Endothelial cell of umbilical vein (primary cell): ENCODE measurements at regions not wholly inside any gene's neighbourhood (a gene's known extent, or its start where the extent isn't known, plus 50 kb on each side); places are given as distances from the start of the nearest gene placed in this dataset.

Experiments used
- BruUV-seq: library from RNA; stranded (reverse); fragments of 400-500 nt; replicated peaks from 2 replicates; lab custom pipeline; 2021; lab: Mats Ljungman, UMichigan
- CTCF ChIA-PET: fragments of 300-600, 350-600 bp; sonication (Branson Sonifier 250); formaldehyde crosslinking; loops from one replicate; lab custom pipeline; 2021; ENCODE audit warnings: antibody characterized with exemption, inconsistent platforms; lab: Charles Lee
- POLR2A ChIA-PET: fragments of 300-600, 350-600 bp; sonication (Branson Sonifier 250); formaldehyde crosslinking; loops from one replicate; lab custom pipeline; 2021; ENCODE audit warnings: antibody characterized with exemption, inconsistent platforms; lab: Charles Lee
- DNase-seq: peaks from one replicate; pipeline ENCODE4 v3.0.0-alpha.2; 2011; ENCODE audit warnings: low read depth, low spot score
- FAIRE-seq: peaks from 2 replicates; lab custom pipeline; 2011; peaks lifted over from hg19 to GRCh38; lab: Jason Lieb, UNC
- H2AFZ ChIP-seq: 2 replicates; pipeline ENCODE4 v1.6.0; 2012; ENCODE audit warnings: low read depth, low read length, control low read depth, inconsistent platforms
- H3K27ac ChIP-seq: 2 replicates; pipeline ENCODE4 v1.5.1; 2011; ENCODE audit warnings: low read depth, mild to moderate bottlenecking, control low read depth, low read length, moderate library complexity; ENCODE audit not compliant: insufficient read depth
- H3K27me3 ChIP-seq, 2 experiments: 2 replicates each; pipeline versions ENCODE4 v1.6.0 to v1.6.1; 2011; ENCODE audit warnings: low read length in 2 of 2, mixed read lengths in 1 of 2; ENCODE audit not compliant: control insufficient read depth in 2 of 2, insufficient read depth in 2 of 2
- H3K36me3 ChIP-seq, 2 experiments: 2 replicates in 1 of 2; 3 replicates in 1 of 2; pipeline ENCODE4 v1.5.1; 2011; ENCODE audit warnings: low read length in 2 of 2, mild to moderate bottlenecking in 1 of 2, moderate library complexity in 1 of 2; ENCODE audit not compliant: control insufficient read depth in 2 of 2, insufficient read depth in 2 of 2; ENCODE audit errors: extremely low read depth in 1 of 2
- H3K4me1 ChIP-seq: 3 replicates; pipeline ENCODE4 v1.5.1; 2011; ENCODE audit warnings: mild to moderate bottlenecking, low read length; ENCODE audit not compliant: control insufficient read depth, insufficient read depth; ENCODE audit errors: extremely low read depth
- H3K4me2 ChIP-seq: 2 replicates; pipeline ENCODE4 v1.6.1; 2011; ENCODE audit warnings: low read length, control low read depth, mixed read lengths; ENCODE audit not compliant: insufficient read depth
- H3K4me3 ChIP-seq, 3 experiments: fragments of 200-600 bp in 1 of 3; sonication (generic), shearing (Covaris generic) in 1 of 3; replicated peaks in 1 of 3; 2 replicates each; pipeline ENCODE4 v1.5.1; 2011 to 2016; ENCODE audit warnings: control low read depth in 3 of 3, low read length in 3 of 3, mild to moderate bottlenecking in 2 of 3, inconsistent platforms in 1 of 3, low read depth in 1 of 3, moderate library complexity in 1 of 3; ENCODE audit not compliant: insufficient read depth in 1 of 3
- H3K79me2 ChIP-seq: 2 replicates; pipeline ENCODE4 v1.6.0; 2012; ENCODE audit warnings: low read length, inconsistent platforms; ENCODE audit not compliant: control insufficient read depth, insufficient read depth
- H3K9ac ChIP-seq: replicated peaks from 2 replicates; pipeline ENCODE3; 2011; ENCODE audit warnings: low read length, control low read depth; ENCODE audit not compliant: insufficient read depth; ENCODE audit errors: extremely low read depth
- H3K9me1 ChIP-seq: replicated peaks from 3 replicates; pipeline ENCODE4 v1.6.0; 2011; ENCODE audit warnings: mild to moderate bottlenecking, low read length; ENCODE audit not compliant: control insufficient read depth, insufficient read depth; ENCODE audit errors: extremely low read depth
- H3K9me3 ChIP-seq: replicated peaks from 2 replicates; pipeline ENCODE4 v1.5.1; 2012; ENCODE audit warnings: low read length, inconsistent platforms; ENCODE audit not compliant: control insufficient read depth, insufficient read depth
- H4K20me1 ChIP-seq: replicated peaks from 2 replicates; pipeline ENCODE3; 2011; ENCODE audit warnings: mild to moderate bottlenecking, low read length; ENCODE audit not compliant: control insufficient read depth, insufficient read depth; ENCODE audit errors: extremely low read depth
- EZH2 ChIP-seq: IDR thresholded peaks from 2 replicates; pipeline ENCODE4 v1.6.1; 2012; ENCODE audit warnings: borderline replicate concordance, low read depth, mild to moderate bottlenecking, moderate library complexity, low read length, inconsistent platforms; ENCODE audit not compliant: severe bottlenecking
- FOS ChIP-seq: IDR thresholded peaks from 2 replicates; pipeline ENCODE4 v1.6.1; 2011; ENCODE audit warnings: mild to moderate bottlenecking, low read length, moderate library complexity, borderline replicate concordance; ENCODE audit not compliant: insufficient read depth
- GATA2 ChIP-seq: IDR thresholded peaks from 2 replicates; pipeline ENCODE4 v1.7.0; 2011; ENCODE audit warnings: low read depth, mild to moderate bottlenecking, moderate library complexity, mixed read lengths, low read length; ENCODE audit not compliant: insufficient read length, insufficient read depth
- JUN ChIP-seq: IDR thresholded peaks from 2 replicates; pipeline ENCODE4 v1.6.1; 2011; ENCODE audit warnings: borderline replicate concordance, low read depth; ENCODE audit not compliant: insufficient read length, insufficient read depth
- MYC ChIP-seq: IDR thresholded peaks from one replicate; pipeline ENCODE4 v1.6.1; 2011; ENCODE audit warnings: mild to moderate bottlenecking, low read depth, low read length
- POLR2A ChIP-seq: IDR thresholded peaks from 2 replicates; pipeline ENCODE4 v1.6.1; 2012; ENCODE audit warnings: low read depth, mild to moderate bottlenecking, control low read depth, low read length
- POLR2AphosphoS5 ChIP-seq: IDR thresholded peaks from 2 replicates; pipeline ENCODE4 v1.6.1; 2012; ENCODE audit warnings: low read depth, mild to moderate bottlenecking, control low read depth, low read length, moderate library complexity; ENCODE audit not compliant: insufficient read depth
- dilution Hi-C: fragments of 300-500 bp; cut with MboI; formaldehyde crosslinking; loops from one replicate; pipeline ENCODE4 v1.15.0; 2019; ENCODE audit warnings: low sequenced_read_pairs; ENCODE audit not compliant: extremely low pct_ligation_motif_present
- intact Hi-C: fragments of 100-400 bp; cut with micrococcal nuclease; formaldehyde crosslinking; loops from one replicate; pipeline ENCODE4 v1.10.0; 2022
- TF ChIP-seq, protein P1 (sequence below), 2 donors: IDR thresholded peaks; 1 replicate in 1 of 2; 2 replicates in 1 of 2; pipeline ENCODE4 v1.5.1; 2011; ENCODE audit warnings: low read length in 2 of 2, mild to moderate bottlenecking in 2 of 2, moderate library complexity in 2 of 2, control low read depth in 1 of 2, inconsistent platforms in 1 of 2, low read depth in 1 of 2; ENCODE audit not compliant: insufficient read depth in 1 of 2; ENCODE audit errors: extremely low read depth in 1 of 2
- TF ChIP-seq, protein P2 (sequence below): IDR thresholded peaks from 2 replicates; pipeline ENCODE4 v1.6.1; 2011; ENCODE audit not compliant: insufficient read depth, insufficient read length

DNA sequence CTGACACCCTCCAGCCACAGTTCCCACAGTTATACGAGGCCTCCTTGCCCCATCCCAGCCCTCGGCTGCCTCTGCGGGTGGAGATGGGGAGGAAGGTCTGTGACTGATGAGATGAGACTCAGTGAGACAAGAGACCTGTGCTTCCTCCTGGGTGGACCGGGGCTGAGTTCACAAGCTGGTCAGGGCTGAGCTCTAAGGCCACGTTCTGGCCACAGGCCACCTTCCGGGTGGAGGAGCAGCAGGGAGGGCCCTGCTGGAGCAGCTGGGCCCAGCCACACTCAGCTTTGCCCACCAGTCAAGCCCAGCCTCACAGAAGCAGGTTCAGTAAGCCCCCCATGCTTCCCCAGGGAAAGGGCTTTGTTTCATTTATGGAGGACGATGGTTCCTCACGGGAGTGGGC lies 214.7 kb downstream of the ANKRD30B start:
- TF ChIP-seq EZH2 (no peak), MYC (no peak), JUN (no peak), GATA2 (no peak), FOS (no peak), POLR2A (no peak), POLR2AphosphoS5 (no peak)
- TF ChIP-seq, protein P1, sequence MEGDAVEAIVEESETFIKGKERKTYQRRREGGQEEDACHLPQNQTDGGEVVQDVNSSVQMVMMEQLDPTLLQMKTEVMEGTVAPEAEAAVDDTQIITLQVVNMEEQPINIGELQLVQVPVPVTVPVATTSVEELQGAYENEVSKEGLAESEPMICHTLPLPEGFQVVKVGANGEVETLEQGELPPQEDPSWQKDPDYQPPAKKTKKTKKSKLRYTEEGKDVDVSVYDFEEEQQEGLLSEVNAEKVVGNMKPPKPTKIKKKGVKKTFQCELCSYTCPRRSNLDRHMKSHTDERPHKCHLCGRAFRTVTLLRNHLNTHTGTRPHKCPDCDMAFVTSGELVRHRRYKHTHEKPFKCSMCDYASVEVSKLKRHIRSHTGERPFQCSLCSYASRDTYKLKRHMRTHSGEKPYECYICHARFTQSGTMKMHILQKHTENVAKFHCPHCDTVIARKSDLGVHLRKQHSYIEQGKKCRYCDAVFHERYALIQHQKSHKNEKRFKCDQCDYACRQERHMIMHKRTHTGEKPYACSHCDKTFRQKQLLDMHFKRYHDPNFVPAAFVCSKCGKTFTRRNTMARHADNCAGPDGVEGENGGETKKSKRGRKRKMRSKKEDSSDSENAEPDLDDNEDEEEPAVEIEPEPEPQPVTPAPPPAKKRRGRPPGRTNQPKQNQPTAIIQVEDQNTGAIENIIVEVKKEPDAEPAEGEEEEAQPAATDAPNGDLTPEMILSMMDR (IDR thresholded peaks at IDR 0.05; ENCODE audit: extremely low read depth in 1 of 2, insufficient read depth in 1 of 2, low read depth in 1 of 2, low read length in 2 of 2) = no peak
- TF ChIP-seq, protein P2, sequence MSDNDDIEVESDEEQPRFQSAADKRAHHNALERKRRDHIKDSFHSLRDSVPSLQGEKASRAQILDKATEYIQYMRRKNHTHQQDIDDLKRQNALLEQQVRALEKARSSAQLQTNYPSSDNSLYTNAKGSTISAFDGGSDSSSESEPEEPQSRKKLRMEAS = no peak
- H3K9me1 ChIP-seq = no peaks in the 10 kb centered on the region
- no peaks in the 10 kb centered on the region for H3K4me1 ChIP-seq
- no TSS peak for BruUV-seq
- no peaks in the 10 kb centered on the region for H4K20me1 ChIP-seq
- no peak overlapping the region for H3K9ac ChIP-seq
- no peaks in the 10 kb centered on the region for H3K9me3 ChIP-seq
- CTCF ChIA-PET = no interaction called here
- POLR2A ChIA-PET = no interaction called here
- no peaks in the 10 kb centered on the region for H3K36me3 ChIP-seq
- H3K4me2 ChIP-seq = no peak overlapping the region
- H2AFZ ChIP-seq = no peak overlapping the region
- no peak overlapping the region for H3K4me3 ChIP-seq
- DNase-seq = no peak
- intact Hi-C loops (no loop called here), dilution Hi-C loops (no loop called here)
- H3K79me2 ChIP-seq = no peaks in the 10 kb centered on the region
- FAIRE-seq = no peak
- H3K27ac ChIP-seq = no peak overlapping the region
- no peaks in the 10 kb centered on the region for H3K27me3 ChIP-seq
